Fibroblast of lung (primary cell): ENCODE measurements at regions not wholly inside any gene's neighbourhood (a gene's known extent, or its start where the extent isn't known, plus 50 kb on each side); places are given as distances from the start of the nearest gene placed in this dataset.
"Not testable (repeated sequence)": the region's sequence is repeated elsewhere in the genome, so short reads cannot be mapped to it uniquely, and the experiment has no call there.

Source experiments
- CTCF ChIP-seq, 2 donors: IDR thresholded peaks in 1 of 2; conservative IDR thresholded peaks in 1 of 2; 1 replicate in 1 of 2; 2 replicates in 1 of 2; pipeline ENCODE4 v1.5.1; 2011 to 2012; ENCODE audit warnings: low read length in 2 of 2, control low read depth in 1 of 2, inconsistent platforms in 1 of 2, low read depth in 1 of 2, mild to moderate bottlenecking in 1 of 2
- EZH2 ChIP-seq: IDR thresholded peaks from 2 replicates; pipeline ENCODE4 v1.5.1; 2012; ENCODE audit warnings: low read length, control low read depth, mild to moderate bottlenecking; ENCODE audit errors: missing control alignments

GRCh38 chr18:14361346-14361745 lies 182.1 kb downstream of the POTEC start:
- TF ChIP-seq EZH2; CTCF (conservative IDR thresholded peaks at IDR 0.05 in 1 of 2, IDR thresholded peaks at IDR 0.05 in 1 of 2; ENCODE audit: low read depth in 1 of 2, low read length in 2 of 2): not testable (repeated sequence)
